Endothelial cell (in vitro differentiated cells): ENCODE measurements at regions not wholly inside any gene's neighbourhood (a gene's known extent, or its start where the extent isn't known, plus 50 kb on each side); places are given as distances from the start of the nearest gene placed in this dataset.

Source experiments
- DNase-seq: peaks from one replicate; pipeline ENCODE4 v3.0.0; 2021; ENCODE audit warnings: low spot score
- H3K27ac Mint-ChIP-seq: one replicate; pipeline ENCODE4 v1.8.0; 2021; ENCODE audit warnings: mixed read lengths, inconsistent platforms; ENCODE audit not compliant: unreplicated experiment
- H3K27me3 Mint-ChIP-seq: one replicate; pipeline ENCODE4 v1.8.0; 2021; ENCODE audit warnings: mild to moderate bottlenecking, moderate library complexity, mixed read lengths, inconsistent platforms; ENCODE audit not compliant: unreplicated experiment
- H3K36me3 Mint-ChIP-seq: one replicate; pipeline ENCODE4 v1.8.0; 2021; ENCODE audit warnings: mild to moderate bottlenecking, low read depth, mixed read lengths, inconsistent platforms; ENCODE audit not compliant: unreplicated experiment
- H3K4me1 Mint-ChIP-seq: one replicate; pipeline ENCODE4 v1.8.0; 2021; ENCODE audit warnings: mild to moderate bottlenecking, mixed read lengths, inconsistent platforms; ENCODE audit not compliant: unreplicated experiment
- H3K4me3 Mint-ChIP-seq: one replicate; pipeline ENCODE4 v1.8.0; 2021; ENCODE audit warnings: mild to moderate bottlenecking, mixed read lengths, inconsistent platforms; ENCODE audit not compliant: unreplicated experiment
- H3K9me3 Mint-ChIP-seq: one replicate; pipeline ENCODE4 v1.8.0; 2021; ENCODE audit warnings: mixed read lengths, inconsistent platforms; ENCODE audit not compliant: unreplicated experiment
- CTCF ChIP-seq: fragments of 200-600 bp; sonication (generic); IDR thresholded peaks from one replicate; pipeline ENCODE4 v1.5.0; 2021; ENCODE audit warnings: antibody characterized with exemption; ENCODE audit not compliant: unreplicated experiment

GRCh38 chr14:101219896-101220703, 316.6 kb upstream of the RTL1 start:
- H3K9me3 Mint-ChIP-seq = no peaks in the 10 kb centered on the region
- peaks cover 3% of the 10 kb centered on the region for H3K36me3 Mint-ChIP-seq
- peaks cover 7% of the 10 kb centered on the region for H3K27me3 Mint-ChIP-seq
- H3K4me3 Mint-ChIP-seq = no peak overlapping the region
- no peak overlapping the region for H3K27ac Mint-ChIP-seq
- no peak for TF ChIP-seq CTCF
- DNase-seq = no peak
- peaks cover 5% of the 10 kb centered on the region for H3K4me1 Mint-ChIP-seq

GRCh38 chr14:101220921-101221510, 317.5 kb upstream of the RTL1 start:
- H3K27me3 Mint-ChIP-seq = peaks cover 6% of the 10 kb centered on the region
- H3K4me1 Mint-ChIP-seq = peaks cover 2% of the 10 kb centered on the region
- H3K9me3 Mint-ChIP-seq = no peaks in the 10 kb centered on the region
- H3K36me3 Mint-ChIP-seq = peaks cover 3% of the 10 kb centered on the region
- H3K27ac Mint-ChIP-seq = no peak overlapping the region
- DNase-seq = no peak
- no peak overlapping the region for H3K4me3 Mint-ChIP-seq
- no peak for TF ChIP-seq CTCF

- Mint-ChIP-seq H3K27me3 (peaks cover 6% of the 10 kb centered on the region), H3K4me3 (no peak overlapping the region), H3K36me3 (peaks cover under 1% of the 10 kb centered on the region), H3K9me3 (no peaks in the 10 kb centered on the region), H3K27ac (no peak overlapping the region), H3K4me1 (no peaks in the 10 kb centered on the region)
- DNase-seq = no peak
- no peak for TF ChIP-seq CTCF
Observed at GRCh38 chr14:101221549-101222160, 318.1 kb upstream of the RTL1 start.

GRCh38 chr14:101222362-101223070, 319.0 kb upstream of the RTL1 start:
- TF ChIP-seq CTCF = no peak
- no peak overlapping the region for H3K4me3 Mint-ChIP-seq
- peaks cover 6% of the 10 kb centered on the region for H3K27me3 Mint-ChIP-seq
- no peaks in the 10 kb centered on the region for H3K4me1 Mint-ChIP-seq
- H3K27ac Mint-ChIP-seq = no peak overlapping the region
- DNase-seq = no peak
- no peaks in the 10 kb centered on the region for H3K36me3 Mint-ChIP-seq
- no peaks in the 10 kb centered on the region for H3K9me3 Mint-ChIP-seq
